Adrenal gland (tissue), 9 donors: ENCODE measurements at regions not wholly inside any gene's neighbourhood (a gene's known extent, or its start where the extent isn't known, plus 50 kb on each side); places are given as distances from the start of the nearest gene placed in this dataset.

Source experiments
- DNase-seq, 7 donors: peaks; one replicate each; pipeline ENCODE4 v3.0.0-alpha.2; 2019 to 2020
- H3K27ac ChIP-seq, 5 donors: fragments of 200-600 bp; sonication (generic) in 4 of 5; 1 replicate in 3 of 5; 2 replicates in 2 of 5; pipeline versions ENCODE4 v1.5.1 to v1.8.0; 2016 to 2020; ENCODE audit warnings: mild to moderate bottlenecking in 1 of 5
- H3K27me3 ChIP-seq: fragments of 200-600 bp; 2 replicates; pipeline ENCODE4 v1.8.0; 2021
- H3K36me3 ChIP-seq, 2 donors: fragments of 200-600 bp; replicated peaks in 1 of 2; 1 replicate in 1 of 2; 2 replicates in 1 of 2; pipeline versions ENCODE4 v1.5.1 to v1.8.0; 2018 to 2022
- H3K4me1 ChIP-seq, 2 donors: fragments of 200-600 bp; replicated peaks in 1 of 2; 1 replicate in 1 of 2; 2 replicates in 1 of 2; pipeline versions ENCODE4 v1.5.1 to v1.8.0; 2018 to 2021
- H3K4me3 ChIP-seq, 4 donors: fragments of 200-600 bp; sonication (generic) in 3 of 4; one replicate each; pipeline ENCODE4 v1.5.1; 2016 to 2018
- H3K9me3 ChIP-seq, 3 donors: fragments of 200-600 bp; sonication (generic) in 1 of 3; replicated peaks in 1 of 3; 1 replicate in 2 of 3; 2 replicates in 1 of 3; pipeline versions ENCODE4 v1.5.1 to v1.8.0; 2016 to 2021
- CTCF ChIP-seq, 6 experiments: fragments of 450-650 bp in 4 of 6; fragments of 200-600 bp in 2 of 6; sonication (generic) in 1 of 6; IDR thresholded peaks; 1 replicate in 5 of 6; 2 replicates in 1 of 6; pipeline versions ENCODE4 v1.5.1 to v1.8.0; 2016 to 2021; ENCODE audit warnings: antibody characterized with exemption in 6 of 6, mild to moderate bottlenecking in 2 of 6, moderate library complexity in 1 of 6
- POLR2A ChIP-seq, 2 donors: fragments of 450-650 bp; IDR thresholded peaks; one replicate each; pipeline ENCODE4 v1.6.1; 2017; ENCODE audit warnings: antibody characterized with exemption in 2 of 2, mild to moderate bottlenecking in 2 of 2, moderate library complexity in 1 of 2
- WGBS, 4 donors: extraction: QIAGEN DNeasy Blood & Tissue Kit in 2 of 4; methylation state at CpG; one replicate each; pipeline versions ENCODE4 v1.1.5 to v1.1.7; 2013 to 2017; 5-methylcytosine and 5-hydroxymethylcytosine counted together
- intact Hi-C, 2 donors: fragments of 100-400 bp; cut with DNase I; formaldehyde crosslinking; loops; one replicate each; pipeline versions ENCODE4 v1.14.1 to v1.15.0; 2022 to 2023
- donor health status: healthy with polysubstance abuse.
- donor health status: Bipolar disorder and iron deficiency.
- donor health status: DM: yes; HTN: yes; CAD: no.
- donor health status: DM: no; HTN: no; CAD: no.
- donor health status: DM: no; HTN: no; CAD: no.

- Histone ChIP-seq H3K36me3 (no peaks in the 10 kb centered on the region), H3K4me1 (no peaks in the 10 kb centered on the region), H3K27ac (no peak overlapping the region), H3K9me3 (no peaks in the 10 kb centered on the region), H3K27me3 (no peaks in the 10 kb centered on the region), H3K4me3 (no peak overlapping the region)
- WGBS, 4 donors, result 60 to 70% (median 65%) methylated on average over 2 of the region's 2 CpGs
- TF ChIP-seq CTCF (IDR thresholded peaks at IDR 0.05) (no peak), POLR2A (IDR thresholded peaks at IDR 0.05) (no peak)
- no peak for DNase-seq
- intact Hi-C loops, result no loop called here
Measured at GRCh38 chr13:88674841-88675240, 1003.7 kb downstream of the SLITRK5 start.

- Histone ChIP-seq H3K4me3 (no peak overlapping the region), H3K4me1 (no peaks in the 10 kb centered on the region), H3K27ac (no peak overlapping the region), H3K36me3 (no peaks in the 10 kb centered on the region), H3K9me3 (no peaks in the 10 kb centered on the region), H3K27me3 (no peaks in the 10 kb centered on the region)
- intact Hi-C loops, result no loop called here
- TF ChIP-seq CTCF (IDR thresholded peaks at IDR 0.05) (no peak), POLR2A (IDR thresholded peaks at IDR 0.05) (no peak)
- WGBS, 4 donors, result 61 to 79% (median 68%) methylated on average over 2 of the region's 2 CpGs
- no peak for DNase-seq
Measured at GRCh38 chr13:88675347-88675996, 1004.3 kb downstream of the SLITRK5 start.

GRCh38 chr13:88676016-88676415 is 1004.8 kb downstream of the SLITRK5 start:
- H3K4me3 ChIP-seq, result no peak overlapping the region
- no peaks in the 10 kb centered on the region for H3K4me1 ChIP-seq
- H3K27me3 ChIP-seq, result no peaks in the 10 kb centered on the region
- DNase-seq, result no peak
- no peak overlapping the region for H3K27ac ChIP-seq
- no peak for TF ChIP-seq CTCF (IDR thresholded peaks at IDR 0.05)
- TF ChIP-seq POLR2A (IDR thresholded peaks at IDR 0.05), result no peak
- H3K36me3 ChIP-seq, result no peaks in the 10 kb centered on the region
- H3K9me3 ChIP-seq, result no peaks in the 10 kb centered on the region
- intact Hi-C loops, result no loop called here

- Histone ChIP-seq H3K27me3 (no peaks in the 10 kb centered on the region), H3K4me1 (no peaks in the 10 kb centered on the region), H3K36me3 (no peaks in the 10 kb centered on the region), H3K27ac (no peak overlapping the region), H3K4me3 (no peak overlapping the region), H3K9me3 (no peaks in the 10 kb centered on the region)
- TF ChIP-seq CTCF (IDR thresholded peaks at IDR 0.05), result no peak
- no peak for TF ChIP-seq POLR2A (IDR thresholded peaks at IDR 0.05)
- DNase-seq, result no peak
- 80 to 86% (median 85%) methylated on average over 2 of the region's 2 CpGs for WGBS, 4 donors
- intact Hi-C loops, result no loop called here
Measured at GRCh38 chr13:88685459-88685858, 1014.3 kb downstream of the SLITRK5 start.
